ENCODE measurements at regions not wholly inside any gene's neighbourhood (a gene's known extent, or its start where the extent isn't known, plus 50 kb on each side); places are given as distances from the start of the nearest gene placed in this dataset.

GRCh38 chr4:137927972-137928371 is 314.2 kb downstream of the SLC7A11 start:
- TF ChIP-seq, protein P1, sequence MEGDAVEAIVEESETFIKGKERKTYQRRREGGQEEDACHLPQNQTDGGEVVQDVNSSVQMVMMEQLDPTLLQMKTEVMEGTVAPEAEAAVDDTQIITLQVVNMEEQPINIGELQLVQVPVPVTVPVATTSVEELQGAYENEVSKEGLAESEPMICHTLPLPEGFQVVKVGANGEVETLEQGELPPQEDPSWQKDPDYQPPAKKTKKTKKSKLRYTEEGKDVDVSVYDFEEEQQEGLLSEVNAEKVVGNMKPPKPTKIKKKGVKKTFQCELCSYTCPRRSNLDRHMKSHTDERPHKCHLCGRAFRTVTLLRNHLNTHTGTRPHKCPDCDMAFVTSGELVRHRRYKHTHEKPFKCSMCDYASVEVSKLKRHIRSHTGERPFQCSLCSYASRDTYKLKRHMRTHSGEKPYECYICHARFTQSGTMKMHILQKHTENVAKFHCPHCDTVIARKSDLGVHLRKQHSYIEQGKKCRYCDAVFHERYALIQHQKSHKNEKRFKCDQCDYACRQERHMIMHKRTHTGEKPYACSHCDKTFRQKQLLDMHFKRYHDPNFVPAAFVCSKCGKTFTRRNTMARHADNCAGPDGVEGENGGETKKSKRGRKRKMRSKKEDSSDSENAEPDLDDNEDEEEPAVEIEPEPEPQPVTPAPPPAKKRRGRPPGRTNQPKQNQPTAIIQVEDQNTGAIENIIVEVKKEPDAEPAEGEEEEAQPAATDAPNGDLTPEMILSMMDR (conservative IDR thresholded peaks at IDR 0.05), result no peak
- TF ChIP-seq ZFX (IDR thresholded peaks at IDR 0.05), result no peak
